GF-D8 (cell line): ENCODE measurements at regions not wholly inside any gene's neighbourhood (a gene's known extent, or its start where the extent isn't known, plus 50 kb on each side); places are given as distances from the start of the nearest gene placed in this dataset.

ENCODE experiments used
- DNase-seq: peaks from one replicate; lab custom pipeline; 2025; lab: John Stamatoyannopoulos, UW

GRCh38 chr2:67516899-67517530, 119.9 kb downstream of the ETAA1 start:
- DNase-seq = no peak

- DNase-seq = no peak
Measured at GRCh38 chr2:67522148-67522547, 125.0 kb downstream of the ETAA1 start.

GRCh38 chr2:67524213-67524612, 127.1 kb downstream of the ETAA1 start:
- no peak for DNase-seq

GRCh38 chr2:67524777-67525176, 127.6 kb downstream of the ETAA1 start:
- no peak for DNase-seq

GRCh38 chr2:67526283-67526682, 129.2 kb downstream of the ETAA1 start:
- no peak for DNase-seq

GRCh38 chr2:67528320-67528719, 131.2 kb downstream of the ETAA1 start:
- no peak for DNase-seq

- no peak for DNase-seq
Measured at GRCh38 chr2:67532387-67532786, 135.3 kb downstream of the ETAA1 start.

- DNase-seq = no peak
Measured at GRCh38 chr2:67534745-67535144, 137.6 kb downstream of the ETAA1 start.

- no peak for DNase-seq
Measured at GRCh38 chr2:67540962-67541361, 143.8 kb downstream of the ETAA1 start.

- DNase-seq = no peak
Measured at GRCh38 chr2:67544286-67544685, 147.2 kb downstream of the ETAA1 start.

GRCh38 chr2:67548317-67549201, 151.4 kb downstream of the ETAA1 start:
- DNase-seq = no peak

GRCh38 chr2:67559156-67559555, 162.0 kb downstream of the ETAA1 start:
- DNase-seq = no peak

- no peak for DNase-seq
Measured at GRCh38 chr2:67560771-67561456, 163.8 kb downstream of the ETAA1 start.

- no peak for DNase-seq
Measured at GRCh38 chr2:67561457-67561965, 164.4 kb downstream of the ETAA1 start.

- no peak for DNase-seq
Measured at GRCh38 chr2:67564076-67564475, 166.9 kb downstream of the ETAA1 start.

- DNase-seq = no peak
Measured at GRCh38 chr2:67564626-67565025, 167.5 kb downstream of the ETAA1 start.

- no peak for DNase-seq
Measured at GRCh38 chr2:67565262-67565661, 168.1 kb downstream of the ETAA1 start.

- no peak for DNase-seq
Measured at GRCh38 chr2:67565761-67566160, 168.6 kb downstream of the ETAA1 start.

- DNase-seq = no peak
Measured at GRCh38 chr2:67566285-67566684, 169.2 kb downstream of the ETAA1 start.

- no peak for DNase-seq
Measured at GRCh38 chr2:67566958-67567635, 170.0 kb downstream of the ETAA1 start.

- DNase-seq = no peak
Measured at GRCh38 chr2:67567886-67568285, 170.8 kb downstream of the ETAA1 start.

GRCh38 chr2:67570611-67571010, 173.5 kb downstream of the ETAA1 start:
- no peak for DNase-seq
